Stomach smooth muscle (tissue), 2 donors: ENCODE measurements at regions not wholly inside any gene's neighbourhood (a gene's known extent, or its start where the extent isn't known, plus 50 kb on each side); places are given as distances from the start of the nearest gene placed in this dataset.

Experiments
- H3K27ac ChIP-seq: one replicate; pipeline ENCODE4 v1.7.0; 2013; ENCODE audit warnings: mild to moderate bottlenecking, low read length, inconsistent platforms
- H3K27me3 ChIP-seq, 2 donors: one replicate each; pipeline ENCODE4 v1.7.0; 2013; ENCODE audit warnings: low read length in 2 of 2; ENCODE audit not compliant: insufficient read depth in 2 of 2, control insufficient read depth in 1 of 2
- H3K36me3 ChIP-seq, 2 donors: one replicate each; pipeline ENCODE4 v1.7.0; 2013; ENCODE audit warnings: low read length in 2 of 2; ENCODE audit not compliant: control insufficient read depth in 2 of 2, insufficient read depth in 2 of 2
- H3K4me1 ChIP-seq: one replicate; pipeline ENCODE4 v1.7.0; 2013; ENCODE audit warnings: low read length; ENCODE audit not compliant: control insufficient read depth, insufficient read depth
- H3K4me3 ChIP-seq, 2 donors: one replicate each; pipeline ENCODE4 v1.7.0; 2013; ENCODE audit warnings: low read length in 2 of 2
- H3K9ac ChIP-seq, 2 donors: one replicate each; pipeline ENCODE4 v1.7.0; 2013; ENCODE audit warnings: low read length in 2 of 2, mild to moderate bottlenecking in 1 of 2
- H3K9me3 ChIP-seq, 2 donors: one replicate each; pipeline ENCODE4 v1.7.0; 2013; ENCODE audit warnings: low read length in 2 of 2; ENCODE audit not compliant: control insufficient read depth in 2 of 2
- donor health status: healthy.
- donor health status: Pancreatic carcinoma.

GRCh38 chr1:72885017-72885416, 602.7 kb upstream of the NEGR1 start:
- H3K9me3 ChIP-seq = no peaks in the 10 kb centered on the region
- H3K9ac ChIP-seq = no peak overlapping the region
- H3K36me3 ChIP-seq = no peaks in the 10 kb centered on the region
- no peak overlapping the region for H3K27ac ChIP-seq
- no peaks in the 10 kb centered on the region for H3K4me1 ChIP-seq
- no peaks in the 10 kb centered on the region for H3K27me3 ChIP-seq
- H3K4me3 ChIP-seq = no peak overlapping the region

DNA sequence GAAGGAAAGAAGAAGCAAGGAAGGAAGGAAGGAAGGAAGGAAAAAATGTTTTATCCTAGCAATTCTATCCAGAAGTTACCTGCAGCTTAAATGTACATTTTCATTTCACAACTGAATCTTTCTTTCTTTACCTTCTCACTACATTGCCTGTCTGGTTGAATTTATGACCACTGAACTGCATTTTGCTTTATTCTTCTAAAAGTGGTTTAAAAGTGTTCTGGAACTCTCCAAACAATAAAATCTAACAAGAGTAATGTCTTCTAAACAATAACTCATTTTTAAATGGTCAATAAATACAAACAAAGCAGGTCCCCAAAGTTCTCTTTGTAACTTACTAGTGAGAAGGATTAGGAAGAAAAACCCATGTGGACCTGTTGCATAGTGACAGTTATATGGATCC, 587.5 kb upstream of the NEGR1 start:
- H3K4me3 ChIP-seq = no peak overlapping the region
- H3K36me3 ChIP-seq = no peaks in the 10 kb centered on the region
- no peak overlapping the region for H3K9ac ChIP-seq
- no peak overlapping the region for H3K27ac ChIP-seq
- no peaks in the 10 kb centered on the region for H3K9me3 ChIP-seq
- H3K27me3 ChIP-seq = no peaks in the 10 kb centered on the region
- H3K4me1 ChIP-seq = no peaks in the 10 kb centered on the region

GRCh38 chr1:72869441-72869840, 587.1 kb upstream of the NEGR1 start:
- Histone ChIP-seq H3K9me3 (no peaks in the 10 kb centered on the region), H3K4me3 (no peak overlapping the region), H3K36me3 (no peaks in the 10 kb centered on the region), H3K4me1 (no peaks in the 10 kb centered on the region), H3K27me3 (no peaks in the 10 kb centered on the region), H3K9ac (no peak overlapping the region), H3K27ac (no peak overlapping the region)

GRCh38 chr1:72851597-72851996, 569.3 kb upstream of the NEGR1 start:
- Histone ChIP-seq H3K4me3 (no peak overlapping the region), H3K27ac (no peak overlapping the region), H3K36me3 (no peaks in the 10 kb centered on the region)

GRCh38 chr1:72848997-72849396, 566.7 kb upstream of the NEGR1 start:
- Histone ChIP-seq H3K27me3 (no peaks in the 10 kb centered on the region), H3K9ac (no peak overlapping the region), H3K9me3 (no peaks in the 10 kb centered on the region), H3K4me1 (no peaks in the 10 kb centered on the region), H3K27ac (no peak overlapping the region), H3K4me3 (no peak overlapping the region), H3K36me3 (no peaks in the 10 kb centered on the region)

More at GRCh38 chr1:72851597-72851996, 569.3 kb upstream of the NEGR1 start:
- Histone ChIP-seq H3K27me3 (no peaks in the 10 kb centered on the region), H3K9ac (no peak overlapping the region), H3K4me1 (no peaks in the 10 kb centered on the region), H3K9me3 (no peaks in the 10 kb centered on the region)

DNA sequence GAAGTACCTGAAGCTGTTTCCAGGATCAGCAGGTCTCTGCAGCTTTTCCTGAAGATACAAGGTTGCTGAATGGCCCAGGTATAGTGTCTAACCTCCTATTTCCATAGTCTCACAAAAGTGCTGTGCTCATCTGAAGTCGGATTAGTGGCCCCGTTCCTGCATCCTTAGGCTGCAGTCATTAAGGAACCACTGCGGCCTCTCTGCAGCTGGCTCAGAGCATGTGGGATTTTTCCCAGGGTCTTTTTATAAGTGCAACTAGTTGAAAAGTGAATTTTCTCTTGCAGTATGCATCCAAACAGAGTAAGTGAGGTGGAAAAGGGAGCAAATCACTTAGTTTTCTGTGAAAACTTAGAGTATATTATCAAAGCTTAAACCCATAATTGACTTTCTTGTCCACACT, 565.3 kb upstream of the NEGR1 start:
- H3K9me3 ChIP-seq = no peaks in the 10 kb centered on the region
- no peaks in the 10 kb centered on the region for H3K4me1 ChIP-seq
- no peaks in the 10 kb centered on the region for H3K36me3 ChIP-seq
- no peak overlapping the region for H3K4me3 ChIP-seq
- no peak overlapping the region for H3K9ac ChIP-seq
- no peak overlapping the region for H3K27ac ChIP-seq
- no peaks in the 10 kb centered on the region for H3K27me3 ChIP-seq

- Histone ChIP-seq H3K27ac (no peak overlapping the region), H3K36me3 (no peaks in the 10 kb centered on the region), H3K4me1 (no peaks in the 10 kb centered on the region), H3K9ac (no peak overlapping the region), H3K4me3 (no peak overlapping the region), H3K9me3 (no peaks in the 10 kb centered on the region), H3K27me3 (no peaks in the 10 kb centered on the region)
Observed at GRCh38 chr1:72846476-72847278, 564.3 kb upstream of the NEGR1 start.

DNA sequence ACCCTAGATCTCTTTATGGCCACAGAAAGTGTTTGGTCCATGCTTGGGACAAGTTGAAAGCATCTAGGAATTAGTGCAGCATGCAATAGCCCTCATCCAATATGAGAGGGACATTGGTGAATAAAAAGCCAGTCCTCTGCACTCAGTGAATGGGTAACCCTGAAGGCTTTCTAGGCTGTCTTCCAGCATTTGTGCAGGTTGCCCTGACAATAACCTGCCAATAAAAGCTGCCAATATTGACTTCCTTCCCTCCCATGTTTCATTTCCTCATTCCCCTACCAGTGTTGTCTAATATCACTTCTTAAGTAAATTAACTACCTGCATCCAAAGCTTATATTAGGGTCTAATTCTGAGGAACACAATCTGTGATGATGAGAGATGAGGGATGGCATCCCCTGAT, 563.6 kb upstream of the NEGR1 start:
- Histone ChIP-seq H3K36me3 (no peaks in the 10 kb centered on the region), H3K9ac (no peak overlapping the region), H3K4me3 (no peak overlapping the region), H3K4me1 (no peaks in the 10 kb centered on the region), H3K9me3 (no peaks in the 10 kb centered on the region), H3K27me3 (no peaks in the 10 kb centered on the region), H3K27ac (no peak overlapping the region)

GRCh38 chr1:72845381-72845780, 563.0 kb upstream of the NEGR1 start:
- no peaks in the 10 kb centered on the region for H3K9me3 ChIP-seq
- no peaks in the 10 kb centered on the region for H3K27me3 ChIP-seq
- no peak overlapping the region for H3K27ac ChIP-seq
- no peaks in the 10 kb centered on the region for H3K4me1 ChIP-seq
- no peak overlapping the region for H3K4me3 ChIP-seq
- H3K36me3 ChIP-seq = no peaks in the 10 kb centered on the region
- no peak overlapping the region for H3K9ac ChIP-seq

DNA sequence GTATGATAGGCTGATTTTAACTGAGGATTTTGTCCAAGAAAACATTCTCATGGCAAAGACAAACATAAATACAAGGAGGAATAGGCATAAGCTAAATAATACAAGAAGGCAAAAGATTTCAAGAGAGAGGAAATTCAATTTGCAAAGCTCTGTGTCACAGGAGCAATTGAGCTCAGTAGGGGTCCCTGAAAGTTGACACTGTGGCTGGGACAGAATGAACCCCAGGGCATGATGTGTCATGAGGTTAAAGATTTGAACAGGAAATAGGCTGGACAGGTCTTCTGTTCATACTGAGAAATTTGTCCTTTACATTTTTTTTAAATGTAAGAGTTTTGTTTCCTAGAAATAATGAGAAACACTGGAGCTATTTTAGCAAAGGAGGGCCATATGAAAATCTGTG, 555.4 kb upstream of the NEGR1 start:
- H3K4me1 ChIP-seq = no peaks in the 10 kb centered on the region
- peaks cover 0 to 3% of the 10 kb centered on the region in 2 donors for H3K9me3 ChIP-seq
- H3K27me3 ChIP-seq = no peaks in the 10 kb centered on the region
- H3K9ac ChIP-seq = no peak overlapping the region
- no peak overlapping the region for H3K4me3 ChIP-seq
- no peak overlapping the region for H3K27ac ChIP-seq
- H3K36me3 ChIP-seq = no peaks in the 10 kb centered on the region

- H3K4me1 ChIP-seq = no peaks in the 10 kb centered on the region
- H3K9me3 ChIP-seq = no peaks in the 10 kb centered on the region
Observed at GRCh38 chr1:72830606-72831390, 548.5 kb upstream of the NEGR1 start.

More at GRCh38 chr1:72830606-72831390, 548.5 kb upstream of the NEGR1 start:
- H3K27me3 ChIP-seq = no peaks in the 10 kb centered on the region
- H3K4me3 ChIP-seq = no peak overlapping the region
- H3K9ac ChIP-seq = no peak overlapping the region
- H3K36me3 ChIP-seq = no peaks in the 10 kb centered on the region
- H3K27ac ChIP-seq = no peak overlapping the region
